ENCODE measurements at regions not wholly inside any gene's neighbourhood (a gene's known extent, or its start where the extent isn't known, plus 50 kb on each side); places are given as distances from the start of the nearest gene placed in this dataset.
"Not testable (repeated sequence)": the region's sequence is repeated elsewhere in the genome, so short reads cannot be mapped to it uniquely, and the experiment has no call there.

DNA sequence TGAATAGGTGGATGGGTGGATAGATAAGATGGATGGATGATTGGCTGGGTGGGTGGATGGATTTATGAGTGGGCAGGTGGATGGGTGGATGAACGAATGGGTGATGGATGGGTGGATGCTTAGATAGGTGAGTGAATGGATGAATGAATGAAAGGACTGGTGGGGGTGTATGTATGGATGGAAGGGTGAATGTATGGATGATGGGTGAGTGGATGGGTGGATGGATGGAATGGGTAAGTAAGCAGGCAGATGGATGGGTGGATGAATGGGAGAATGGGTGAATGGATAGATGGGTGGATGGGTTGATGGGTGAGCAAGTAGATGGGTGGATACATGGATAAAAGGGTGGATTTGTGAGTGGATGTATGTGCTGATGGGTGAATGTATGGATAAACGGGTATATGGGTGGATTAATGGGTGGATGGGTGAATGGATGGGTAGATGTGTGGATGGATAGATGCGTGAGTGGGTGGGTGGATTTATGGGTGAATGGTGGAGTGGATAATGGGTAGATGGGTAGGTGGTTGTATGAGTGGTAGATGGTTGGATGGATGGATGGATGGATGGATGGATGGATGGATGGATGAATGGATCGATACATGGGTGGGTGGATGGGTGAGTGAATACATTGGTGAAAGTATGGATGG is 682.6 kb downstream of the HS3ST4 start:
- Mint-ChIP-seq H3K36me3 (ENCODE audit: insufficient read depth) (no peaks in the 10 kb centered on the region), H3K9me3 (peaks cover 0 to 2% of the 10 kb centered on the region in 2 donors), H3K27ac (no peak overlapping the region), H3K4me1 (ENCODE audit: low read depth in 2 of 2) (no peaks in the 10 kb centered on the region), H3K4me3 (no peak overlapping the region), H3K27me3 (no peaks in the 10 kb centered on the region)
- ATAC-seq (replicated peaks) = no peak
- DNase-seq = no peak

DNA sequence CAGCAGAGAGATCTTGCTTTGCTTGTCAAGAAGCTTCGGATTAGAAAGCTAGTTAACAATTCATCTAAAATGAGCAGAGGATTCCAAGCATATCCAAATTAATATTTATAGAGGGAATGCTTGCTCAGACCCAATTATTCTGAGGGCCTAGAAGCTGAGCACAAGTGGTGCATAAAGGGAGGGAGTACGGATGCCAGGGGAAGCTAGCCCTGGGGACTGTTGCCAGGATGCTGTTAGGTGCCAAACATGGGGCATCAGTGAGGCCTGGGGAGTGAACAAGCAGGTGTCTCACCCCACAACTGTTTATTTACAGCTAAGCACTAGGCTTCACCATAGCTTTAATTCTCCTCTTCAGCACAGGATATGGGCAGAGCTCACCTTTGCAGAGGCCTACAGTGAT is 684.1 kb upstream of the C16orf82 start:
- Mint-ChIP-seq H3K4me1 (ENCODE audit: low read depth in 2 of 2) (no peaks in the 10 kb centered on the region), H3K9me3 (no peaks in the 10 kb centered on the region), H3K27me3 (no peaks in the 10 kb centered on the region), H3K4me3 (no peak overlapping the region), H3K27ac (no peak overlapping the region), H3K36me3 (ENCODE audit: insufficient read depth) (no peaks in the 10 kb centered on the region)
- DNase-seq = no peak
- no peak for ATAC-seq (replicated peaks)

DNA sequence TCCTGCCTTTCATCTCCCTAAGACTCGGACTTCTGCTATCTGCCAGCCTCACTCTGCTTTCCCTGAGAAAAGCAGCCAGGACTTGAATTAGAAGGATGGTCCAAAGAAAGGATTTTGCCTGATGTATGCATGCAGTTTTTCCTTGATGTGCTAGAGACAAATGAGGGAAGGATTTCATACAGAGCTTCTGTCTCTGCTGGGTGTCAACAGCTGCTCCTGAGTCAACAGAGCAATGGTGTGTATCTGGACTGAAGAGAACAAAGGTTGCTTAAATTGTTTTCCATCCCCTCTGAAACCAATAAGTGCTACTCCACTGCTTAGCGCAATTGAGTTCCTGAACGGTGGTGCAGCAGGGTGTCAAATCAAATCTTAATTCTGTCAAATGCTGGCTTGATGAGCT is 680.6 kb upstream of the C16orf82 start:
- no peak overlapping the region for H3K4me3 Mint-ChIP-seq
- H3K36me3 Mint-ChIP-seq (ENCODE audit: insufficient read depth) = no peaks in the 10 kb centered on the region
- no peaks in the 10 kb centered on the region for H3K9me3 Mint-ChIP-seq
- H3K4me1 Mint-ChIP-seq (ENCODE audit: low read depth in 2 of 2) = no peaks in the 10 kb centered on the region
- no peak for ATAC-seq (replicated peaks)
- H3K27me3 Mint-ChIP-seq = peaks cover 6% of the 10 kb centered on the region in 2 donors
- H3K27ac Mint-ChIP-seq = no peak overlapping the region
- no peak for DNase-seq

DNA sequence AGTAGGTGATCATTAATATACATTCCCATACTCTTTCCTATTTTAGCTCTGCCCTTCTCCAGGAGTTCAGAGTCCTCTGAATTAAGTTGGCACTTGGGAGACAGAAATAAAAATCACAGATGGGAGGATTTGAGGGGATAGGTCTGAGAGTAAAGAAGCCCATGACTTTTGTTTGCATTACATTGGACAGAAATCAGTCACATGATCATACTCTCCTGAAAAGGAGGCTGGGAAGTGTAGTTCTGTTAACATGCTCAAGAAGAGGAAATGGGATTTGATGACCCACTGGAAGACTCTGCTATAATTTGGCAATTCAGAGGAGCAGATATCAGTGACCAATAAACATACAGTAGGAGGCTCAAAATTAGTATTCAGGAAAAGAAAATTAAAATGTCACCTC is 674.9 kb upstream of the C16orf82 start:
- H3K27ac Mint-ChIP-seq = no peak overlapping the region
- no peaks in the 10 kb centered on the region for H3K4me1 Mint-ChIP-seq (ENCODE audit: low read depth in 2 of 2)
- peaks cover 19 to 21% of the 10 kb centered on the region in 2 donors for H3K27me3 Mint-ChIP-seq
- DNase-seq = no peak
- H3K36me3 Mint-ChIP-seq (ENCODE audit: insufficient read depth) = no peaks in the 10 kb centered on the region
- ATAC-seq (replicated peaks) = no peak
- no peak overlapping the region for H3K4me3 Mint-ChIP-seq
- peaks cover 3 to 7% of the 10 kb centered on the region in 2 donors for H3K9me3 Mint-ChIP-seq

DNA sequence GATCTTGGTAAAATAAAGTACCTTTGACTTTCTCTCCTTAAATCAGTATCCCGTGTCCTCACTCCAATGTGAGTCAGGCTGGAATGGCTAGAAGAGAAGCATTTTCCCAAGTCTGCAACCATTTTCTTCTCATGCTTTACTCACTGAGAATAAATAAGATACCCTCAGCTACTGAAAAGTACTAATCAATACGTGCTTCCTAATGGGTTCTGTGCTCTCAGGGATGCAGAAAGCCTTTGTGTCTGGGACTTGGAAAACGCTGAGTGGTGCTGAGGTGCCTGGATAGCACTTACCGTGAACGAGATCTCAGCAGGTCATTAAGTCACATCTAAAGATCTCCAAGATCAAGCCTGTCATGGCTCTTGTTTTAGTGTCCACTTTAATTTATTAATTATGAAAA is 672.3 kb upstream of the C16orf82 start:
- Mint-ChIP-seq H3K4me3 (no peak overlapping the region), H3K27me3 (peaks cover 21% of the 10 kb centered on the region in 2 donors), H3K4me1 (ENCODE audit: low read depth in 2 of 2) (no peaks in the 10 kb centered on the region), H3K9me3 (peaks cover 3 to 7% of the 10 kb centered on the region in 2 donors), H3K36me3 (ENCODE audit: insufficient read depth) (no peaks in the 10 kb centered on the region), H3K27ac (no peak overlapping the region)
- ATAC-seq (replicated peaks) = no peak
- no peak for DNase-seq

DNA sequence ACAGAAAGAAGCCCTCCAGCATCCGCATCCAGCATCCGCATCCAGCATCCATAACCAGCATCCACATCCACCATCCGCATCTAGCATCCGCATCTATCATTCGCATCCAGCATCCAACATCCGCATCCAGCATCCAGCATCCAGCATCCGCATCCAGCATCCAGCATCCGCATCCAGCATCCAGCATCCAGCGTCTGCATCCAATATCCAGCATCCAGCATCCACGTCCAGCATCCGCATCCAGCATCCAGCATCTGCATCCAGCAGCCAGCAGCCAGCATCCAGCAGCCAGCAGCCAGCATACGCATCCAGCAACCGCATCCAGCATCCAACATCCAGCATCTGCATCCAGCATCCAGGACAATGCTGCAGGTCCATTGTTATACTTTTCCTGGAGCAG is 671.0 kb upstream of the C16orf82 start:
- DNase-seq = no peak
- no peaks in the 10 kb centered on the region for H3K36me3 Mint-ChIP-seq (ENCODE audit: insufficient read depth)
- no peak overlapping the region for H3K27ac Mint-ChIP-seq
- no peak overlapping the region for H3K4me3 Mint-ChIP-seq
- H3K27me3 Mint-ChIP-seq = peaks cover 15 to 25% of the 10 kb centered on the region in 2 donors
- H3K9me3 Mint-ChIP-seq = peaks cover 5 to 7% of the 10 kb centered on the region in 2 donors
- no peak for ATAC-seq (replicated peaks)
- H3K4me1 Mint-ChIP-seq (ENCODE audit: low read depth in 2 of 2) = no peaks in the 10 kb centered on the region

DNA sequence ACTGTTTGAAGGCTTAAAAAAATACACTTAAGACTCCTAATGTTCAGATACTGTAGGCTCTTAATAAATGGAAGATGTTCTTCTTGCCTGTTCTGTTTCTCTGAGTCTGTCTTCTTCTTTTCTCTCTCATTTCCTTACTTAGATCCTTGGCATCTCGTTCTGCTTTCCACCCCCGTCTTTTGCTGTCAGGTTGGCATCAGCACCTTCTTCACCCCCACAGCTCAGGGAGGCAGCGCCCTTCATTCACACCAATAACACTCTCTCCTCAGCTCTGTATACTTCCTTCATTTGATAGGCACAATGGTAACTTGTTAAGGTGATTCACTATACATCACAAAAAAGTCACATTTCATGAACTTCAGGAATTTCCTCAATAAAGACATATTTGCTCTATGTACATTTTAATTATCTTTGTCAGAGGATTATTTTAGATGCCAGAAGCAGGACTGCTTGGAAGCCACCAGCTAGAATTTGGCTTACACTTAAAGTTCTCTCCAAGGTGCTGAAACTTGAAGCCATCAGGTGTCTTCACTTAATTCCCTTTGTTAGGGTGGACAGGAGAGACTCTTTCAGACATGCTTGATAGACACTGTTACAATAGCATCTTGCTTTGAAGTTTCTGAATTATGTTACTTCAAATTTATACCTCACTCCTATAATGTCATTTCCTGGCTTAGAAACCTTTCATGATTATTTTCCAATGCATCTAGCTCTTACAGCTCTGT is 670.1 kb upstream of the C16orf82 start:
- Mint-ChIP-seq H3K27ac (no peak overlapping the region), H3K9me3 (peaks cover 7 to 8% of the 10 kb centered on the region in 2 donors), H3K27me3 (peaks cover 20 to 25% of the 10 kb centered on the region in 2 donors), H3K4me3 (no peak overlapping the region), H3K4me1 (ENCODE audit: low read depth in 2 of 2) (no peaks in the 10 kb centered on the region), H3K36me3 (ENCODE audit: insufficient read depth) (no peaks in the 10 kb centered on the region)
- ATAC-seq (replicated peaks) (no peak), DNase-seq (no peak)

DNA sequence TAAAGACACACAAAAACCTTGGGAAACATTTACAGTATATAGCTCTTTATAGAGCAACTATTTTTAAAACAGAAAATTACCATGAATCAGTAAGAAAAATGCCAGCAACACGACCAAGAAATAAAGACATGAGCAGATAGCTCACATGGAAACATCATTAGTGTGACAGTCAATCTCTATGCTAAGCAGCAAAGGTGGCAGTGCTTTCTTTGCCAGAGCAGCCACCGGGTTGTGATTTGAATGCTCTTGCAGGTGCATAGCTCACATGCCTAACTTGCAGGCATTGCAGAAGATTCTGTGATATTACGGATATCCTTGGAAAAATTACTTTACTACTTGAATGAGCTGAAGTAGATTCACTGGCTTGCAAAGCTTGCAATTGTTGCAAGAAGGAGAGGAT is 652.9 kb upstream of the C16orf82 start:
- Mint-ChIP-seq H3K4me1 (ENCODE audit: low read depth in 2 of 2) (no peaks in the 10 kb centered on the region), H3K27me3 (peaks cover 31% of the 10 kb centered on the region in 2 donors), H3K4me3 (no peak overlapping the region), H3K27ac (no peak overlapping the region), H3K36me3 (ENCODE audit: insufficient read depth) (no peaks in the 10 kb centered on the region), H3K9me3 (peaks cover 0 to 2% of the 10 kb centered on the region in 2 donors)
- DNase-seq (no peak), ATAC-seq (replicated peaks) (no peak)

DNA sequence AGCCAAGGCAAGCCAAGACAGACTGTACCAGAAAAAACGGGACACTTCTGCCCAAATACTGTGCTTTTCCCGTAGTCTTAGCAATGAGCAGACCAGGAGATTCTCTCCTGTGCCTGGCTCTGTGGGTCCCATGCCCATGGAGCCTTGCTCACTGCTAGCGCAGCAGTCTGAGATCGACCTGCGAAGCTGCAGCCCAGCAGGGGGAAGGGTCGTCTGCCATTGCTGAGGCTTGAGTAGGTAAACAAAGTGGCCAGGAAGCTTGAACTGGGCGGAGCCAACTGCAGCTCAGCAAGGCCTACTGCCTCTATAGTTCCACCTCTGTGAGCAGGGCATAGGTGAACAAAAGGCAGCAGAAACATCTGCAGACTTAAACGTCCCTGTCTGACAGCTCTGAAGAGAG is 647.3 kb upstream of the C16orf82 start:
- not testable (repeated sequence) for H3K36me3 Mint-ChIP-seq (ENCODE audit: insufficient read depth); H3K4me1 Mint-ChIP-seq (ENCODE audit: low read depth in 2 of 2); H3K9me3 Mint-ChIP-seq; H3K27ac Mint-ChIP-seq; DNase-seq; H3K4me3 Mint-ChIP-seq; ATAC-seq (replicated peaks)
- peaks cover 6 to 21% of the 10 kb centered on the region in 2 donors for H3K27me3 Mint-ChIP-seq

DNA sequence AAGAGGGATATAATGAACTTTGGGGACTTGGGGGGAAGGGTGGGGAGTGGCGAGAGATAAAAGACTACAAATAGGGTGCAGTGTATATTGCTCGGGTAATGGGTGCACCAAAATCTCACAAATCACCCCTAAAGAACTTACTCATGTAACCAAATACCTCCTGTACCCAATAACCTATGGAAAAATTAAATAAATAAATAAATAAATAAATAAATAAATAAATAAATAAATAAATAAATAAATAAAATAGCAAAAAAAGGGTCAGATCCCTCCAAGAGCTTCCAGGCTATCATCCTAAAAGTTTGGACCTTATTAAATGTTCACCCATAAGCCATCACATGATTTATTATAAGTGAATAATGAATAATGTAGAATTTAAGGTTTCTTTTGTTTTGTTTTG is 636.1 kb upstream of the C16orf82 start:
- Mint-ChIP-seq H3K9me3 (peaks cover 0 to 7% of the 10 kb centered on the region in 2 donors), H3K36me3 (ENCODE audit: insufficient read depth) (peaks cover 3% of the 10 kb centered on the region), H3K4me1 (ENCODE audit: low read depth in 2 of 2) (no peaks in the 10 kb centered on the region), H3K4me3 (no peak overlapping the region), H3K27ac (no peak overlapping the region), H3K27me3 (peaks cover 0 to 13% of the 10 kb centered on the region in 2 donors)
- no peak for DNase-seq
- ATAC-seq (replicated peaks) = no peak

DNA sequence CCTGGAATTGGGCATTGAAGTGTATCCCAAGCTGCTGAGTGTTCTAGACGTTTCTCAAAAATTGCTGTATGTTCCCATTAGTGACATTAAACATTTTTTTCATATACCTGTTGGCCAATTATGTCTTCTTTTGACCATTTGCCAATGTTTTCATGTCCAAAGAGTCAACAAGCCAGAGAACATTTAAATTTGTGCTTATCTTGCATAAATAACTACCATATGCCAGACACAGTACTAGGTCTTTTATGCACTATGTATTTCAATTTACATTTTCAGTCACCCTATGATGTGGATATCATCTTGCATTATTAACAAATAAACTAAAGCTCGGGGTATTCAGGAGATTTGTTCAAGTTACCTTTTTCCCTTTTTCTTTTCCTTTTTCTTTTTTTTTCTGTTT is 632.9 kb upstream of the C16orf82 start:
- ATAC-seq (replicated peaks) (no peak), DNase-seq (no peak)
- H3K36me3 Mint-ChIP-seq (ENCODE audit: insufficient read depth) = peaks cover 3% of the 10 kb centered on the region
- no peak overlapping the region for H3K4me3 Mint-ChIP-seq
- no peaks in the 10 kb centered on the region for H3K4me1 Mint-ChIP-seq (ENCODE audit: low read depth in 2 of 2)
- peaks cover 0 to 9% of the 10 kb centered on the region in 2 donors for H3K27me3 Mint-ChIP-seq
- H3K9me3 Mint-ChIP-seq = peaks cover 0 to 5% of the 10 kb centered on the region in 2 donors
- no peak overlapping the region for H3K27ac Mint-ChIP-seq

DNA sequence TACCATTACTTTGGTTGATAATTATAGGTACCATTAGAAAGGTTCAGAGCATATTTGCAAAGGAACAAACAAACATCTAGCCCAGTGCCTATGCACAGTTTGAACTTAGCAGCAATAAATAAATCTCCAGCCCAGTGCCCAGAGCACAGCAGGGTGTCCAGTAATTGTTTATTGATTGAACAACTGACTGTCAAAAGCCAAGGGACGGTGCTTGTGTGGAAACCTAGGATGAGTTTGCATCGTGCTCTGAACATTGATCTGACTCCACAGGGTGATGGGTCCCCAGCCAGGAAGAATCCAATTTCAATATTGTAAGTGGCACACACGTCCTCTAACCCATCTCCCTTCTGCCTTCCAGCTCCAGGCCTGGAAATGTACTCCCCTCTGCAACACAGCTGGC is 625.5 kb upstream of the C16orf82 start:
- H3K36me3 Mint-ChIP-seq (ENCODE audit: insufficient read depth) = no peaks in the 10 kb centered on the region
- no peaks in the 10 kb centered on the region for H3K4me1 Mint-ChIP-seq (ENCODE audit: low read depth in 2 of 2)
- H3K27me3 Mint-ChIP-seq = peaks cover 11 to 29% of the 10 kb centered on the region in 2 donors
- H3K4me3 Mint-ChIP-seq = no peak overlapping the region
- DNase-seq = no peak
- no peaks in the 10 kb centered on the region for H3K9me3 Mint-ChIP-seq
- H3K27ac Mint-ChIP-seq = no peak overlapping the region
- ATAC-seq (replicated peaks) = no peak

DNA sequence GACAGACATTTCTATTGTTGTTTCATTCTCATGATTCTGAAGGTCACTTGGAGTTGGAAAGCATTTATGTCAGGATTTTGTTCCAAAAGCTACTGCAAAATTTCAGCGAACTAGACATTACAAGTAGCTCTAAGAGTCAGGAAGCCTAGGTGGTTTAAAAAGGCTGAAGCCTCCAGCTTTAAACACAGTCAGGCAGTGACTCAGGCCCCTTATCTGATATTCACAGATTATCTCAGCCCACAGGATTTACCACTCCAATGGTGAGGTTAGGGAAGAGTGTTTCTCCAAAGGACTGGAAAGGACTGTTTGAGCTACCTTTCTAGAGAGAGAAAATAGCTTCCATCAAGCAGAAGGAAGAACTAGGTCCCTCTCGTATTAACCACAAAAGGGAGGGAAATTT is 624.4 kb upstream of the C16orf82 start:
- H3K27me3 Mint-ChIP-seq = peaks cover 11 to 29% of the 10 kb centered on the region in 2 donors
- H3K4me1 Mint-ChIP-seq (ENCODE audit: low read depth in 2 of 2) = no peaks in the 10 kb centered on the region
- DNase-seq (no peak), ATAC-seq (replicated peaks) (no peak)
- H3K27ac Mint-ChIP-seq = no peak overlapping the region
- no peaks in the 10 kb centered on the region for H3K36me3 Mint-ChIP-seq (ENCODE audit: insufficient read depth)
- H3K9me3 Mint-ChIP-seq = no peaks in the 10 kb centered on the region
- no peak overlapping the region for H3K4me3 Mint-ChIP-seq

DNA sequence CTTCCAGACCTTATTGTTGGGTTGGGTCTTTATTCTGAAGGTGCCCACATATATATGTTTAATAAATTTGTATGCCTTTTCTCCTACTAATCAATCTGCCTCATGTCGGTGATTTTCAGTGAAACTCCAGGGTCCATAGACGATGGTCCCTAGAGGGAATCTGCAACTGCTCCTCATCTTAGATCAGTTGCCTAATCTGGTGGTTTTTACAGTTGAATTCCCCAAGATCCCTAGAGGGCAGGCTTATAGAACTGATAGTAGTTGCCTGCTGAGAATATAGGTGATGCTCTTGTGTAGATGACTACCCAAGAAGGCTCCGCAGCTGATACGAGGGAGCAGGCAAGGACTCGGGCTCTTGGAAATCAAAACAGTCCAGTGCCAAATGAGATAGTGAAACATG is 619.2 kb upstream of the C16orf82 start:
- Mint-ChIP-seq H3K27me3 (no peaks in the 10 kb centered on the region), H3K4me1 (ENCODE audit: low read depth in 2 of 2) (no peaks in the 10 kb centered on the region), H3K27ac (no peak overlapping the region), H3K4me3 (no peak overlapping the region), H3K9me3 (no peaks in the 10 kb centered on the region), H3K36me3 (ENCODE audit: insufficient read depth) (no peaks in the 10 kb centered on the region)
- no peak for DNase-seq
- no peak for ATAC-seq (replicated peaks)

Data from effector memory CD8-positive, alpha-beta T cell (primary cell).